ENCODE measurements at regions not wholly inside any gene's neighbourhood (a gene's known extent, or its start where the extent isn't known, plus 50 kb on each side); places are given as distances from the start of the nearest gene placed in this dataset.

DNA sequence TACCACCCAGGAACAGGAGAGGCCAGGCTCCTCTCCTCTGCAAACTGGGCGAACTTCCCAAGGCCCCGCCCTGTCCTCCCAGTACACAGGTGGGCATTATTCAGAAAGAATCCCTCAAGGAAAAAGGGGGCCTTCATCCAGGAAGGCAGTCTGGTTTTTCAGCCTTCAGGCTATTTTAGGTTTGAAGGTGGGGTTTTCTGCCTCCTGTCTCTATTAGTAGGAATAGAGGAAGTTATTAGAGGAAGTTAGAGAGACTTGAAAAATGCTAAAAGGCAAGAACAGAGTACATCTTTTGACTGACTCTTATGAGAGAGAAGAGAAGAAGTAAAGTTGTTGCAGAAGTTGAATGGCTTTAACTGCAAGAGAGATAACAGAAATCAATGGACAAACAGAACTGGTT is 250.9 kb upstream of the SORCS1 start:
- no peak overlapping the region for H2AFZ ChIP-seq (ENCODE audit: low read depth, low read length, poor library complexity, severe bottlenecking)
- no peak for TF ChIP-seq EGR1 (IDR thresholded peaks at IDR 0.05; ENCODE audit: low read depth)
- TF ChIP-seq ZNF274 (IDR thresholded peaks at IDR 0.05; ENCODE audit: low read depth, low read length), result no peak
- TF ChIP-seq CBX3 (IDR thresholded peaks at IDR 0.05; ENCODE audit: low read depth), result no peak
- no peak for TF ChIP-seq ZFX (IDR thresholded peaks at IDR 0.05)
- TF ChIP-seq POLR2AphosphoS5 (IDR thresholded peaks at IDR 0.05; ENCODE audit: low read depth, low read length), result no peak
- TF ChIP-seq POLR2A (IDR thresholded peaks at IDR 0.05; ENCODE audit: borderline replicate concordance, extremely low read depth, insufficient read depth, insufficient read length), result no peak
- no peak for TF ChIP-seq YY1 (IDR thresholded peaks at IDR 0.05; ENCODE audit: extremely low read depth, insufficient replicate concordance, low read depth, low read length)
- TF ChIP-seq SRF (IDR thresholded peaks at IDR 0.05; ENCODE audit: low read depth), result no peak
- TF ChIP-seq, protein P1, sequence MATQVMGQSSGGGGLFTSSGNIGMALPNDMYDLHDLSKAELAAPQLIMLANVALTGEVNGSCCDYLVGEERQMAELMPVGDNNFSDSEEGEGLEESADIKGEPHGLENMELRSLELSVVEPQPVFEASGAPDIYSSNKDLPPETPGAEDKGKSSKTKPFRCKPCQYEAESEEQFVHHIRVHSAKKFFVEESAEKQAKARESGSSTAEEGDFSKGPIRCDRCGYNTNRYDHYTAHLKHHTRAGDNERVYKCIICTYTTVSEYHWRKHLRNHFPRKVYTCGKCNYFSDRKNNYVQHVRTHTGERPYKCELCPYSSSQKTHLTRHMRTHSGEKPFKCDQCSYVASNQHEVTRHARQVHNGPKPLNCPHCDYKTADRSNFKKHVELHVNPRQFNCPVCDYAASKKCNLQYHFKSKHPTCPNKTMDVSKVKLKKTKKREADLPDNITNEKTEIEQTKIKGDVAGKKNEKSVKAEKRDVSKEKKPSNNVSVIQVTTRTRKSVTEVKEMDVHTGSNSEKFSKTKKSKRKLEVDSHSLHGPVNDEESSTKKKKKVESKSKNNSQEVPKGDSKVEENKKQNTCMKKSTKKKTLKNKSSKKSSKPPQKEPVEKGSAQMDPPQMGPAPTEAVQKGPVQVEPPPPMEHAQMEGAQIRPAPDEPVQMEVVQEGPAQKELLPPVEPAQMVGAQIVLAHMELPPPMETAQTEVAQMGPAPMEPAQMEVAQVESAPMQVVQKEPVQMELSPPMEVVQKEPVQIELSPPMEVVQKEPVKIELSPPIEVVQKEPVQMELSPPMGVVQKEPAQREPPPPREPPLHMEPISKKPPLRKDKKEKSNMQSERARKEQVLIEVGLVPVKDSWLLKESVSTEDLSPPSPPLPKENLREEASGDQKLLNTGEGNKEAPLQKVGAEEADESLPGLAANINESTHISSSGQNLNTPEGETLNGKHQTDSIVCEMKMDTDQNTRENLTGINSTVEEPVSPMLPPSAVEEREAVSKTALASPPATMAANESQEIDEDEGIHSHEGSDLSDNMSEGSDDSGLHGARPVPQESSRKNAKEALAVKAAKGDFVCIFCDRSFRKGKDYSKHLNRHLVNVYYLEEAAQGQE (IDR thresholded peaks at IDR 0.05; ENCODE audit: low read depth), result no peak
- no peak for TF ChIP-seq CEBPB (IDR thresholded peaks at IDR 0.05; ENCODE audit: low read depth)
- TF ChIP-seq EZH2phosphoT487 (IDR thresholded peaks at IDR 0.05; ENCODE audit: borderline replicate concordance), result no peak
- TF ChIP-seq, protein P2, sequence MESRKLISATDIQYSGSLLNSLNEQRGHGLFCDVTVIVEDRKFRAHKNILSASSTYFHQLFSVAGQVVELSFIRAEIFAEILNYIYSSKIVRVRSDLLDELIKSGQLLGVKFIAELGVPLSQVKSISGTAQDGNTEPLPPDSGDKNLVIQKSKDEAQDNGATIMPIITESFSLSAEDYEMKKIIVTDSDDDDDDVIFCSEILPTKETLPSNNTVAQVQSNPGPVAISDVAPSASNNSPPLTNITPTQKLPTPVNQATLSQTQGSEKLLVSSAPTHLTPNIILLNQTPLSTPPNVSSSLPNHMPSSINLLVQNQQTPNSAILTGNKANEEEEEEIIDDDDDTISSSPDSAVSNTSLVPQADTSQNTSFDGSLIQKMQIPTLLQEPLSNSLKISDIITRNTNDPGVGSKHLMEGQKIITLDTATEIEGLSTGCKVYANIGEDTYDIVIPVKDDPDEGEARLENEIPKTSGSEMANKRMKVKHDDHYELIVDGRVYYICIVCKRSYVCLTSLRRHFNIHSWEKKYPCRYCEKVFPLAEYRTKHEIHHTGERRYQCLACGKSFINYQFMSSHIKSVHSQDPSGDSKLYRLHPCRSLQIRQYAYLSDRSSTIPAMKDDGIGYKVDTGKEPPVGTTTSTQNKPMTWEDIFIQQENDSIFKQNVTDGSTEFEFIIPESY (IDR thresholded peaks at IDR 0.05; ENCODE audit: extremely low read depth, insufficient replicate concordance, low read length), result no peak
- TF ChIP-seq, protein P3, sequence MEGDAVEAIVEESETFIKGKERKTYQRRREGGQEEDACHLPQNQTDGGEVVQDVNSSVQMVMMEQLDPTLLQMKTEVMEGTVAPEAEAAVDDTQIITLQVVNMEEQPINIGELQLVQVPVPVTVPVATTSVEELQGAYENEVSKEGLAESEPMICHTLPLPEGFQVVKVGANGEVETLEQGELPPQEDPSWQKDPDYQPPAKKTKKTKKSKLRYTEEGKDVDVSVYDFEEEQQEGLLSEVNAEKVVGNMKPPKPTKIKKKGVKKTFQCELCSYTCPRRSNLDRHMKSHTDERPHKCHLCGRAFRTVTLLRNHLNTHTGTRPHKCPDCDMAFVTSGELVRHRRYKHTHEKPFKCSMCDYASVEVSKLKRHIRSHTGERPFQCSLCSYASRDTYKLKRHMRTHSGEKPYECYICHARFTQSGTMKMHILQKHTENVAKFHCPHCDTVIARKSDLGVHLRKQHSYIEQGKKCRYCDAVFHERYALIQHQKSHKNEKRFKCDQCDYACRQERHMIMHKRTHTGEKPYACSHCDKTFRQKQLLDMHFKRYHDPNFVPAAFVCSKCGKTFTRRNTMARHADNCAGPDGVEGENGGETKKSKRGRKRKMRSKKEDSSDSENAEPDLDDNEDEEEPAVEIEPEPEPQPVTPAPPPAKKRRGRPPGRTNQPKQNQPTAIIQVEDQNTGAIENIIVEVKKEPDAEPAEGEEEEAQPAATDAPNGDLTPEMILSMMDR (IDR thresholded peaks at IDR 0.05 in 2 of 3, conservative IDR thresholded peaks at IDR 0.05 in 1 of 3; ENCODE audit: borderline replicate concordance in 1 of 3, insufficient read depth in 1 of 3, low read depth in 2 of 3, low read length in 2 of 3), result no peak
- no peak overlapping the region for H3K4me3 ChIP-seq (replicated peaks in 1 of 2; ENCODE audit: low read depth in 1 of 2, low read length in 2 of 2)
- H3K27ac ChIP-seq (ENCODE audit: low read depth, low read length), result no peak overlapping the region
- H3K9ac ChIP-seq (ENCODE audit: low read length), result no peak overlapping the region
- ChIA-PET RAD21 (ENCODE audit: low non-redundant PET in 1 of 2, low total read pairs in 2 of 2, uncharacterized antibody in 2 of 2, unreplicated experiment in 2 of 2) (no interaction called here), CTCF (no interaction called here), POLR2A (no interaction called here)
- no peaks in the 10 kb centered on the region for H3K9me2 ChIP-seq (ENCODE audit: insufficient read depth)
- H3K4me1 ChIP-seq (ENCODE audit: control insufficient read depth in 1 of 2, insufficient read depth in 2 of 2, low read length in 2 of 2), result no peaks in the 10 kb centered on the region
- DNase-seq (ENCODE audit: low read depth, low spot score) (no peak), ATAC-seq (no peak)
- H3K4me2 ChIP-seq (ENCODE audit: low read length), result no peak overlapping the region
- intact Hi-C loops (cut with micrococcal nuclease), result no loop called here
- BruUV-seq (replicated peaks), result no TSS peak
- H4K20me1 ChIP-seq (ENCODE audit: insufficient read depth), result no peaks in the 10 kb centered on the region
- H3K9me3 ChIP-seq (ENCODE audit: control insufficient read depth in 1 of 2, insufficient read depth in 1 of 2, low read depth in 1 of 2, low read length in 2 of 2), result peaks cover 50 to 52% of the 10 kb centered on the region in 2 experiments
- no peaks in the 10 kb centered on the region for H3K79me2 ChIP-seq (ENCODE audit: insufficient read depth, low read length)
- H3K27me3 ChIP-seq (ENCODE audit: insufficient read depth, low read length), result no peaks in the 10 kb centered on the region
- no peaks in the 10 kb centered on the region for H3K36me3 ChIP-seq (ENCODE audit: control insufficient read depth in 1 of 2, insufficient read depth in 2 of 2, low read length in 2 of 2)

All from HCT116 (cell line).